Panc1 (cell line): ENCODE measurements at regions not wholly inside any gene's neighbourhood (a gene's known extent, or its start where the extent isn't known, plus 50 kb on each side); places are given as distances from the start of the nearest gene placed in this dataset.

Source experiments
- CTCF ChIP-seq: fragments of 450-650 bp; IDR thresholded peaks from 2 replicates; pipeline ENCODE4 v1.5.1; 2017; ENCODE audit warnings: mild to moderate bottlenecking
- SIN3A ChIP-seq: IDR thresholded peaks from 2 replicates; pipeline ENCODE4 v1.6.1; 2012; ENCODE audit warnings: low read depth, mild to moderate bottlenecking, low read length, moderate library complexity, borderline replicate concordance; ENCODE audit not compliant: insufficient read depth

GRCh38 chr1:214840356-214840755 is 237.4 kb downstream of the CENPF start:
- TF ChIP-seq CTCF: no peak
- TF ChIP-seq SIN3A: no peak
